GM23338 (cell line): ENCODE measurements at regions not wholly inside any gene's neighbourhood (a gene's known extent, or its start where the extent isn't known, plus 50 kb on each side); places are given as distances from the start of the nearest gene placed in this dataset.

Experiments
- ATAC-seq: fragments of 200-7000 bp; cut with Tn5 transposase; 3 replicates; pipeline ENCODE4 v1.9.1; 2020
- DNase-seq: peaks from one replicate; pipeline ENCODE4 v3.0.0-alpha.2; 2015; ENCODE audit warnings: low spot score
- H2AFZ ChIP-seq: fragments of 200-600 bp; sonication (generic); 2 replicates; pipeline ENCODE4 v1.8.0; 2016; ENCODE audit warnings: antibody characterized with exemption, mild to moderate bottlenecking, moderate library complexity
- H3F3A ChIP-seq: fragments of 200-600 bp; sonication (generic); replicated peaks from 2 replicates; pipeline ENCODE4 v1.8.0; 2017; ENCODE audit warnings: antibody characterized with exemption, mixed run types, low read depth
- H3K27ac ChIP-seq: fragments of 200-600 bp; sonication (generic); 2 replicates; pipeline ENCODE4 v1.6.1; 2016; ENCODE audit warnings: low read depth
- H3K27me3 ChIP-seq: fragments of 200-600 bp; sonication (generic); 2 replicates; pipeline ENCODE4 v1.8.0; 2016; ENCODE audit warnings: mild to moderate bottlenecking, mixed run types, moderate library complexity; ENCODE audit not compliant: insufficient read depth
- H3K36me3 ChIP-seq: fragments of 200-600 bp; sonication (generic); 2 replicates; pipeline ENCODE4 v1.8.0; 2016; ENCODE audit warnings: mild to moderate bottlenecking; ENCODE audit not compliant: insufficient read depth
- H3K4me1 ChIP-seq: fragments of 200-600 bp; sonication (generic); 2 replicates; pipeline ENCODE4 v1.8.0; 2016; ENCODE audit warnings: mild to moderate bottlenecking, moderate library complexity; ENCODE audit not compliant: insufficient read depth
- H3K4me2 ChIP-seq: fragments of 200-600 bp; sonication (generic); 2 replicates; pipeline ENCODE4 v1.7.1; 2017; ENCODE audit warnings: mixed run types
- H3K4me3 ChIP-seq: fragments of 200-600 bp; sonication (generic); 2 replicates; pipeline ENCODE4 v1.6.1; 2016; ENCODE audit warnings: mixed run types
- H3K79me2 ChIP-seq: fragments of 200-600 bp; sonication (generic); replicated peaks from 2 replicates; pipeline ENCODE4 v1.8.0; 2017; ENCODE audit warnings: mild to moderate bottlenecking; ENCODE audit not compliant: insufficient read depth
- H3K9me2 ChIP-seq: fragments of 200-600 bp; sonication (generic); 2 replicates; pipeline ENCODE4 v1.8.0; 2017; ENCODE audit not compliant: insufficient read depth
- H4K20me1 ChIP-seq: fragments of 200-600 bp; sonication (generic); replicated peaks from 2 replicates; pipeline ENCODE4 v1.8.0; 2017; ENCODE audit warnings: mild to moderate bottlenecking; ENCODE audit not compliant: insufficient read depth
- H3K27ac Mint-ChIP-seq: 2 replicates; pipeline ENCODE4 v1.8.0; 2020; ENCODE audit warnings: inconsistent platforms, mild to moderate bottlenecking, moderate library complexity, mixed read lengths
- H3K27me3 Mint-ChIP-seq: 3 replicates; pipeline ENCODE4 v1.8.0; 2022; ENCODE audit warnings: low read depth, mild to moderate bottlenecking, moderate library complexity, mixed read lengths, inconsistent platforms; ENCODE audit not compliant: insufficient read depth, poor library complexity
- H3K36me3 Mint-ChIP-seq: 3 replicates; pipeline ENCODE4 v1.8.0; 2021; ENCODE audit warnings: low read depth, mild to moderate bottlenecking, inconsistent platforms, moderate library complexity, mixed read lengths
- H3K4me1 Mint-ChIP-seq: 3 replicates; pipeline ENCODE4 v1.8.0; 2020; ENCODE audit warnings: mild to moderate bottlenecking, inconsistent platforms, mixed read lengths
- H3K4me3 Mint-ChIP-seq: 3 replicates; pipeline ENCODE4 v1.8.0; 2021; ENCODE audit warnings: moderate library complexity, mild to moderate bottlenecking, inconsistent platforms, mixed read lengths
- H3K9me3 Mint-ChIP-seq: 3 replicates; pipeline ENCODE4 v1.8.0; 2020; ENCODE audit warnings: moderate library complexity, mild to moderate bottlenecking, inconsistent platforms, mixed read lengths
- CTCF ChIP-seq, 2 experiments: fragments of 200-600 bp in 1 of 2; sonication (generic) in 1 of 2; conservative IDR thresholded peaks; 2 replicates each; pipeline versions ENCODE4 v1.5.1 to v1.6.1; 2016 to 2017; ENCODE audit warnings: antibody characterized with exemption in 2 of 2, low read depth in 2 of 2, mild to moderate bottlenecking in 2 of 2, moderate library complexity in 1 of 2
- EZH2phosphoT487 ChIP-seq: fragments of 200-600 bp; sonication (generic); IDR thresholded peaks from one replicate; pipeline ENCODE4 v1.8.1; 2018; ENCODE audit warnings: antibody characterized with exemption; ENCODE audit not compliant: unreplicated experiment
- JUNB ChIP-seq: IDR thresholded peaks from one replicate; pipeline ENCODE4 v1.6.1; 2016; ENCODE audit warnings: antibody characterized with exemption; ENCODE audit not compliant: unreplicated experiment
- POLR2AphosphoS5 ChIP-seq: IDR thresholded peaks from 2 replicates; pipeline ENCODE4 v1.6.1; 2016; ENCODE audit warnings: antibody characterized with exemption, low read depth
- STAT1 ChIP-seq: IDR thresholded peaks from one replicate; pipeline ENCODE4 v1.6.1; 2016; ENCODE audit warnings: antibody characterized with exemption; ENCODE audit not compliant: unreplicated experiment
- ZNF462 ChIP-seq: fragments of 250-450 bp; sonication (Bioruptor Pico); IDR thresholded peaks from 2 replicates; pipeline ENCODE4 v1.5.0; 2020; ENCODE audit warnings: mild to moderate bottlenecking, moderate library complexity
- TF ChIP-seq, protein P1 (sequence below): IDR thresholded peaks from one replicate; pipeline ENCODE4 v1.6.1; 2018; ENCODE audit warnings: antibody characterized with exemption; ENCODE audit not compliant: unreplicated experiment

- Histone ChIP-seq H3K4me3 (no peak overlapping the region), H2AFZ (no peak overlapping the region), H3K27ac (no peak overlapping the region), H3K4me1 (peaks cover 12% of the 10 kb centered on the region), H3F3A (no peaks in the 10 kb centered on the region), H3K4me2 (no peak overlapping the region), H3K9me2 (no peaks in the 10 kb centered on the region), H3K27me3 (no peaks in the 10 kb centered on the region), H4K20me1 (no peaks in the 10 kb centered on the region), H3K36me3 (no peaks in the 10 kb centered on the region), H3K79me2 (no peaks in the 10 kb centered on the region)
- peaks cover 21% of the 10 kb centered on the region; the same call in 2 of the 3 replicates for H3K36me3 Mint-ChIP-seq
- peaks cover 3% of the 10 kb centered on the region; the same call in 2 of the 3 replicates for H3K9me3 Mint-ChIP-seq
- peaks cover 5% of the 10 kb centered on the region for H3K27me3 Mint-ChIP-seq
- peaks cover 31% of the 10 kb centered on the region for H3K4me1 Mint-ChIP-seq
- peak; percentile 75 for DNase-seq
- no peak for TF ChIP-seq EZH2phosphoT487
- TF ChIP-seq POLR2AphosphoS5: no peak
- TF ChIP-seq CTCF (conservative IDR thresholded peaks at IDR 0.05; ENCODE audit: low read depth in 2 of 2): peak; percentile 87 to 99
- TF ChIP-seq ZNF462: no peak
- TF ChIP-seq JUNB: no peak
- TF ChIP-seq, protein P1, sequence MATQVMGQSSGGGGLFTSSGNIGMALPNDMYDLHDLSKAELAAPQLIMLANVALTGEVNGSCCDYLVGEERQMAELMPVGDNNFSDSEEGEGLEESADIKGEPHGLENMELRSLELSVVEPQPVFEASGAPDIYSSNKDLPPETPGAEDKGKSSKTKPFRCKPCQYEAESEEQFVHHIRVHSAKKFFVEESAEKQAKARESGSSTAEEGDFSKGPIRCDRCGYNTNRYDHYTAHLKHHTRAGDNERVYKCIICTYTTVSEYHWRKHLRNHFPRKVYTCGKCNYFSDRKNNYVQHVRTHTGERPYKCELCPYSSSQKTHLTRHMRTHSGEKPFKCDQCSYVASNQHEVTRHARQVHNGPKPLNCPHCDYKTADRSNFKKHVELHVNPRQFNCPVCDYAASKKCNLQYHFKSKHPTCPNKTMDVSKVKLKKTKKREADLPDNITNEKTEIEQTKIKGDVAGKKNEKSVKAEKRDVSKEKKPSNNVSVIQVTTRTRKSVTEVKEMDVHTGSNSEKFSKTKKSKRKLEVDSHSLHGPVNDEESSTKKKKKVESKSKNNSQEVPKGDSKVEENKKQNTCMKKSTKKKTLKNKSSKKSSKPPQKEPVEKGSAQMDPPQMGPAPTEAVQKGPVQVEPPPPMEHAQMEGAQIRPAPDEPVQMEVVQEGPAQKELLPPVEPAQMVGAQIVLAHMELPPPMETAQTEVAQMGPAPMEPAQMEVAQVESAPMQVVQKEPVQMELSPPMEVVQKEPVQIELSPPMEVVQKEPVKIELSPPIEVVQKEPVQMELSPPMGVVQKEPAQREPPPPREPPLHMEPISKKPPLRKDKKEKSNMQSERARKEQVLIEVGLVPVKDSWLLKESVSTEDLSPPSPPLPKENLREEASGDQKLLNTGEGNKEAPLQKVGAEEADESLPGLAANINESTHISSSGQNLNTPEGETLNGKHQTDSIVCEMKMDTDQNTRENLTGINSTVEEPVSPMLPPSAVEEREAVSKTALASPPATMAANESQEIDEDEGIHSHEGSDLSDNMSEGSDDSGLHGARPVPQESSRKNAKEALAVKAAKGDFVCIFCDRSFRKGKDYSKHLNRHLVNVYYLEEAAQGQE: no peak
- TF ChIP-seq STAT1: no peak
- H3K4me3 Mint-ChIP-seq: no peak overlapping the region
- ATAC-seq: no peak
- peak overlapping the region; percentile 60; the same call in 1 of the 2 replicates for H3K27ac Mint-ChIP-seq
Measured at GRCh38 chr10:53601260-53601875, 828.8 kb upstream of the MBL2 start.
